Fibroblast of pulmonary artery (primary cell): ENCODE measurements at regions not wholly inside any gene's neighbourhood (a gene's known extent, or its start where the extent isn't known, plus 50 kb on each side); places are given as distances from the start of the nearest gene placed in this dataset.

ENCODE experiments used
- DNase-seq: peaks from one replicate; pipeline ENCODE4 v3.0.0-alpha.2; 2010; ENCODE audit warnings: low read depth
- H3K4me3 ChIP-seq: replicated peaks from 2 replicates; pipeline ENCODE4 v1.5.1; 2011; ENCODE audit warnings: low read depth, mild to moderate bottlenecking, control low read depth, low read length, moderate library complexity
- TF ChIP-seq, protein P1 (sequence below): IDR thresholded peaks from 2 replicates; pipeline ENCODE4 v1.5.1; 2011; ENCODE audit warnings: mild to moderate bottlenecking, control low read depth, low read length, inconsistent platforms; ENCODE audit errors: missing control alignments

DNA sequence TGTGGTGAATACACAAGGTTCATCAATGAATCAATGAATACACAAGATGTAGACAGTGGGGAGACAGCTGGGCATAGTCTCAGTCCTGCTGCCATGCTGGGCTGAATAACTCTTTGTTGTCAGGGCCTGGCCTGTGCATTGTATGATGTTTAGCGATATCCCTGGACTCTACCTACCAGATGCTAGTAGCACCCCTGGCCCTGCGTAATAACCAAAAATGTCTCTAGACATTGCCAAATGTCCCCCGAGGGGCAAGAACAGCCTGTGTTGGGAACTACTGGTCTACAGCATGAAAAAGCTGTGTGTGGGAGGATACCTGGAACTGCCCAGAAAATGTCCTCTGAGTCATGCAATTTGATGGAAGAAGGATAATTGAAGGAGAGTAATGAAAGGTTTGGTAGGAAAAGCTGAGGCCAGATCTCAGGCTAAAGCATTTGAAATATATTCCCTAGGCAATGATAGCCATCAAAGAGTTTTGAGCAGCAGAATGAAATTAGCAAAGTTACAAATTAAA lies 128.2 kb downstream of the TMEM30B start:
- DNase-seq, result peak; percentile 73
- H3K4me3 ChIP-seq, result no peak overlapping the region
- TF ChIP-seq, protein P1, sequence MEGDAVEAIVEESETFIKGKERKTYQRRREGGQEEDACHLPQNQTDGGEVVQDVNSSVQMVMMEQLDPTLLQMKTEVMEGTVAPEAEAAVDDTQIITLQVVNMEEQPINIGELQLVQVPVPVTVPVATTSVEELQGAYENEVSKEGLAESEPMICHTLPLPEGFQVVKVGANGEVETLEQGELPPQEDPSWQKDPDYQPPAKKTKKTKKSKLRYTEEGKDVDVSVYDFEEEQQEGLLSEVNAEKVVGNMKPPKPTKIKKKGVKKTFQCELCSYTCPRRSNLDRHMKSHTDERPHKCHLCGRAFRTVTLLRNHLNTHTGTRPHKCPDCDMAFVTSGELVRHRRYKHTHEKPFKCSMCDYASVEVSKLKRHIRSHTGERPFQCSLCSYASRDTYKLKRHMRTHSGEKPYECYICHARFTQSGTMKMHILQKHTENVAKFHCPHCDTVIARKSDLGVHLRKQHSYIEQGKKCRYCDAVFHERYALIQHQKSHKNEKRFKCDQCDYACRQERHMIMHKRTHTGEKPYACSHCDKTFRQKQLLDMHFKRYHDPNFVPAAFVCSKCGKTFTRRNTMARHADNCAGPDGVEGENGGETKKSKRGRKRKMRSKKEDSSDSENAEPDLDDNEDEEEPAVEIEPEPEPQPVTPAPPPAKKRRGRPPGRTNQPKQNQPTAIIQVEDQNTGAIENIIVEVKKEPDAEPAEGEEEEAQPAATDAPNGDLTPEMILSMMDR, result no peak

GRCh38 chr14:61151251-61151650 lies 129.9 kb downstream of the TMEM30B start:
- H3K4me3 ChIP-seq, result no peak overlapping the region
- no peak for DNase-seq
- TF ChIP-seq, protein P1, result no peak

DNA sequence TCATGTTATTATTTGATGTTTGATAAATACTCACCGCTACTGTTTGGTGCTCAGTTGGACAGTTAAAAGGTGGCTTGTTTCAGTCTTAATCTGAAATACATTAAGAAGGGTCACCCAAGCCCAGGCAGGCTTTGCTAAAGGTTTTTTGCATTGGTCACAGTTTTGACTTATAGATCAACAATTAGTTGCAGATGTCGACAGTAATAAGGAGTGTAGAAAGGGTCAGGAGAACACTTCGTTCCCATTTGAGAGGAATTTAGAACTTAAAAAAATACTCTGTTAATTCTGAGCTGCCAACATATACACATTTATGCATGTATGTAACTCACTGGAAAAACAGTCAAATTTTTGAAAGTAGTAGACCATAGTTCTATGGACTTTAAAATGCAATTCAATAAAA lies 130.3 kb downstream of the TMEM30B start:
- H3K4me3 ChIP-seq, result no peak overlapping the region
- DNase-seq, result no peak
- TF ChIP-seq, protein P1, result no peak

DNA sequence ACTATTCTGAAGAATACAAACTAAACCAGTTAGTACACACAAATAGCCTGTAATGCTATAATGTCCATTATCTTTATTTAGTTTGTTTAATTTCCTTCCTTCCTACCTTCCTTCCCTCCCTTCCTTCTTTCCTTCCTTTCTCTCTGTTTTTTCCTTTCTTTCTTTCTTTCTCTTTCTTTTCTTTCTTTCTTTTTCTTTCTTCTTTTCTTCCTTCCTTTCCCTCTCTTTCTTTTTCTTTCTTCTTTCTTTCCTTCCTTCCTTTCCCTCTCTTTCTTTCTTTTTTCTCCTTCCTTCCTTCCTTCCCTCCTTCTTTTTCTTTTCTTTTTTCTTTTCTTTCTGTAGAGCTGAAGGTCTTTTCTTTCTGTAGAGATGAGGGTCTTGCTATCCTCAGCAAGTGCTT lies 131.2 kb downstream of the TMEM30B start:
- H3K4me3 ChIP-seq, result no peak overlapping the region
- DNase-seq, result no peak
- TF ChIP-seq, protein P1, result no peak

DNA sequence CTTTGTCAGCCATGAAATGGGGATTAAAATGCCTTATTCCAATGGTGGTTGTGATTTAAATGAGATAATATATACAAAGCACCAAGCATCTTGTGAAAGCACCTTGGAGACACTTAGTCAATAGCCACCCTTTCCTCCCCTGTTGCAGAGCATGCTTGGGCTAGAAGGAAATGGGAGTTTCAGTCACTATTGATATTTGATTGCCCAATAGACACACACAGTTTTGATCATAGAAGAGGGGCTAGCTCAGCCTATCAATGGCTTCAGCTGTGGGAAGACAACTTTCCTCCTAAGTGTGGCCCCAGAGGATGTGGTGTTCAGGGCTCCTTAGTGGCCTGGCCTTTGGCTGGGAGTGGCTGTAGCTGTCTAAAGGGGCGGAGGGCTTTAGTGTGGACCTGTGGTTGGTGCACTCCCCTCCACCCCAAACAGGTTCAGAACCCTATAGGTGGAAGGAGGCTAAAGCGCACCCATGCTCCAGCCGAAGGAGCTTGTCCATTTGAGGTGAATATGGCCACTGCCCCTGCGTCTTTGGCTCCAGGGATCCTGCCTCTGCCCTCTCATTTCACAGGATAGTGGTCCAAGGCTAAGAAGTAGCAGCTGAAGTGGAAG lies 132.3 kb downstream of the TMEM30B start:
- TF ChIP-seq, protein P1, result no peak
- DNase-seq, result no peak
- no peak overlapping the region for H3K4me3 ChIP-seq

DNA sequence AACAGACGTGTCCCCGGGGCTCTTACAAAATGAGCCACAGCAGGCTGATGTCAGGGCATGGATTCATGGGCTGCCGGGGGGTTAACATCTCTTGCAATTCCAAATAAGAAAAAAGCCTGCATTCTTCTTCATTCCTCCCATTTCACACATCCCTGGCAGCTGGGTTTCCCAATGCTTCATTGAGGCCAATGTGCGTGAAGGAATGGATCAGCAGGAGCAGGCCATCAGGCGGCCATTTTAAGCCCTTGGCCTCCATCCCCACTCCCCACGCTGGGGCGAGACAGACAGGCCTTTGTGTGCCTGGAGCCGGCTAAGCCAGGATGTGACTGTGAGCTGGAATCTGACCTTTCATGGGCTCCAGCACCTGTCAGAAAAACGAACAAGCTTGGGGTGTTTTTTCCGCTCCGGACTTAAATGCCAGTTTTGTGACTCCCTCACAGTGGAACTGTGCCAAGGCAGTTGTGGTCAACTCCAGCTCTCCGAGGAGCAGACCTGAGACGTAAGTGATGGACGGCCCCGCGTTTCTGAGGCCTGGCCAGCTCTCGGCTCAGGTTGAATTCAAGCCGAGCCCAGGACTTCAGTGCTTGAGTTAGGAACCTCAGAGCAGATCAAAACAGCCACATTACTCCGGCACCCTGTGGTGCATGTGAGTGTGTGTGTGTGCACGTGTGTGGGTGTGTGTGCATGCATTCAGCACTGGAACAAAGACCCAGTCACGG lies 133.1 kb downstream of the TMEM30B start:
- no peak overlapping the region for H3K4me3 ChIP-seq
- TF ChIP-seq, protein P1, result no peak
- DNase-seq, result peak; percentile 91
